HG03565 (cell line): ENCODE measurements at regions not wholly inside any gene's neighbourhood (a gene's known extent, or its start where the extent isn't known, plus 50 kb on each side); places are given as distances from the start of the nearest gene placed in this dataset.
"Not testable (repeated sequence)": the region's sequence is repeated elsewhere in the genome, so short reads cannot be mapped to it uniquely, and the experiment has no call there.

Experiments used
- ATAC-seq: cut with Tn5 transposase; IDR thresholded peaks from one replicate; pipeline ENCODE4 v1.9.1; 2021; ENCODE audit warnings: mild to moderate bottlenecking, moderate library complexity; ENCODE audit not compliant: unreplicated experiment

DNA sequence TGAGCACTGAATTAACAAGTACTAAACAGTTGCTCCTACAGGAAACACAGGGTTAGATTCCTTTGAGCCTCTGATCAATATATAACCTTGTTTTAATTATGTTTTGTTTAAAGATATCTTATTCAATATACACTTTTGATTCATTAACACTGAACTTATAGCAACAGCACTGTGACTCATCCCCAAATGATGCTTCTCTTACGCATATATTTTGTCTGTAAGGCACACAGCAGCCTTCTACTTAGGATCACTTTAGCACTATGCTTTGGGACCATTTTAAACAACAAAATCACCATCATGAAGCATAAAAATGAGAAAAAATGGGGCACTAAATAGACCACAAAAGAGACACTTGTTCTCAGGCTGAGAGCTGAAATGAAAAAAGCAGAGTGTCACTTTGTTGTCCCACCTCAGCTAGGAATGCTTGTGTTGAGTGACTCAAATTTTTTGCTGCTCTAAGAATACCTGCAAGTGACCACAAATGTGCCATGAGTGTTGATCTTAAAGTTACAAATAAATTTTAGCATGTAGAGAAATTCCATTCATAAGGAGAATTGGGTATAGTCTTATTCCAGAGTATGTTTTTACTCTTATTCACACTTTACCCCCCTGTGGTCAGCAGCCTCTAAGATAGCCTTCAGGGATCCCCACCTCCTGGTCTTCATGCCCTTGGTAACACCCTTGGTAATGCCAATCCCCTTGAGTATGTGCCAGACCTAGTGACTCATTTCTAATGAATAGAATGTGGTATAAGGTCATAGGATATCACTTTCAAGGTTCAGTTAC lies 252.7 kb upstream of the IL12B start:
- ATAC-seq = no peak

GRCh38 chr5:159586921-159587320 lies 256.6 kb upstream of the IL12B start:
- no peak for ATAC-seq

- no peak for ATAC-seq
Measured at GRCh38 chr5:159588941-159589340, 258.7 kb upstream of the IL12B start.

DNA sequence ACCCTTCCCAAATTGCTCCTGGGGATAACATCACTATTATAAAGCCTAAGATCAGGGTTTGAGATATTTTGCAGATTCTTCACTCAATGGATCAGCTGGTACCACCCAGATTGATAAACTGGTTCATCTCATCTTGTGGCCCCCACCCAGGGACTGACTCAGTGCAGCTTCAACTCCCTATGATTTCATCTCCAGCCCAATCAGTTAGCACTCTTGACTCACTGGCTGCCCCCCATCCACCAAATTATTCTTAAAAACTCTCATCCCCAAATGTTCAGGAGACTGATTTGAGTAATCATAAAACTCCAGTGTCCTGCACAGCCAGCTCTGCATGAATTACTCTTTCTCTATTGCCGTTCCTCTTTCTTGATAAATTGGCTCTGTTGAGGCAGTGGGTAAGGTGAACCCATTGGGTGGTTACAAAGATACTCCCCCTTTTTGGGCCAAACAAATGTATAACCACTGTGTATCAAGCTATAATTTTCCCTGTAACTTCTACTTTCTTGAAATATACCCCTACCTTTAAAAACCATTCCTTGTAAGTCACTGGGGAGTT lies 263.3 kb upstream of the IL12B start:
- no peak for ATAC-seq

- not testable (repeated sequence) for ATAC-seq
Measured at GRCh38 chr5:159595561-159595960, 265.3 kb upstream of the IL12B start.

- ATAC-seq = no peak
Measured at GRCh38 chr5:159601216-159601615, 270.9 kb upstream of the IL12B start.

GRCh38 chr5:159602434-159602833 lies 272.1 kb upstream of the IL12B start:
- ATAC-seq = no peak

DNA sequence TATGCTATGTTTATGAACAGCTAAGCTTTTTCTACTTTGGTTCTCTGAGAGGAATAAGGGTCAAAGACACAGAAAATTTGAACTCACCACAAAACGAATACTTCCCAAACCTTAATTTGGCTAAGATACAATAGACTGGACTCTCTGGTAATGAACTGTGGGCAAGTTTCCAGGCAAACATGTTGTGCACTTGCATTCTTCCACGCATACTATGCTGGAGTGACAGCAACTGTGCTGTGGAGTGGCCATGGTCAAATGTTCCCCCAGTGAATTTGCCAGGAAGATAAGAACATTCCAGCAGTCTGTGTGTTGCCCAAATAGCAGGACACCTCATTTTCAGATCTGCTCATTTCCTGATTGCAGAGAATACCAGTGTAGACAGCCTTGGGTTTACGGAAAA lies 275.3 kb upstream of the IL12B start:
- ATAC-seq = no peak

- ATAC-seq = no peak
Measured at GRCh38 chr5:159609359-159609758, 279.1 kb upstream of the IL12B start.

DNA sequence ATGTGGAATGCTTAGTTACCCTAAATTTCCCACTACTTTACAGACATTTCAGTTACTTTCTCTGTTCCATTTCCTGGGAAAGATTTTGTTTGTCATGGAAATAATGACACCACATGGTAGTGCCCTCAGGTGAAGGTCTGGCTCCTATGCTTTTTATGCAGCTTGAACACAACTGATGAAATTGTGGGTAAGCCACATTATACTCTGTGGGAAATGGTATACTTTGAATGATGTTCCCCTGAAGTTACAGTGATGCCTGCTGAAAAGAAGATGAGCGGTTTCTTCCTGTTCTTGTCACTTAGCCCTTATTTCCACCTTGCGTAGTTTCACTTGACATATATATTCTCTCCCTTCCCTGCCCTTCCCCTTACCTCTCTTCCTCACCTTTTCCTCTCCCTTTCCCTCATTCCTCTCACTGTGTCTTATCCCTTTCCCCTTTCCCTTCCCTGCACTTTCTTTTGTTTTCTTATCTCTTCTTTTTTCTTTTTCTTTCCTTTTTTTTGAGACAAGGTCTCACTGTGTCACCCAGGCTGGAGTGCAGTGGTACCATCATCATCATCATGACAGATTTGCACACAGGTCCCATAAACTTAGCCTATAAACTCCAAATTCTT lies 280.8 kb upstream of the IL12B start:
- ATAC-seq = no peak

DNA sequence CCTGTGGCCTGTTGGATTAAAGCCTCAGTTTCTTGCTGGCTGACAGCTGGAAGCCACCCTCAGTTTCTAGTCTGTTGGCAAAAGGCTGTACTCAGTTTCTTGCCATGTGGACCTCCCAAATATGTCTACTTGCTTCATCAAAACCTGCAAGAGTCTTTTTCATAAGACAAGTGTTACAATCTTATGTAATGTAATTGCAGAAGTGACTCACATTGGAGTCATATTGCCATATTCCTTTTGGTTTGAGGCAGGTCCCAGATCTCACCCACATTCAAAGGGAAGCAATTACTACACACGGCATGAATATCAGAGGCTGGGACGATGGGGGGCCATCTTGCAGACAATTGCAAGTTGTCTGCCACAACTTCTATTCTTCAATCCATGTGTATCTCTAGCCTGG lies 286.7 kb upstream of the IL12B start:
- no peak for ATAC-seq

GRCh38 chr5:159619826-159620225 lies 289.5 kb upstream of the IL12B start:
- no peak for ATAC-seq

GRCh38 chr5:159620853-159621540 lies 290.7 kb upstream of the IL12B start:
- ATAC-seq = no peak

- ATAC-seq = no peak
Measured at GRCh38 chr5:159628703-159629102, 287.6 kb upstream of the ADRA1B start.

- ATAC-seq = no peak
Measured at GRCh38 chr5:159629158-159629557, 287.1 kb upstream of the ADRA1B start.

DNA sequence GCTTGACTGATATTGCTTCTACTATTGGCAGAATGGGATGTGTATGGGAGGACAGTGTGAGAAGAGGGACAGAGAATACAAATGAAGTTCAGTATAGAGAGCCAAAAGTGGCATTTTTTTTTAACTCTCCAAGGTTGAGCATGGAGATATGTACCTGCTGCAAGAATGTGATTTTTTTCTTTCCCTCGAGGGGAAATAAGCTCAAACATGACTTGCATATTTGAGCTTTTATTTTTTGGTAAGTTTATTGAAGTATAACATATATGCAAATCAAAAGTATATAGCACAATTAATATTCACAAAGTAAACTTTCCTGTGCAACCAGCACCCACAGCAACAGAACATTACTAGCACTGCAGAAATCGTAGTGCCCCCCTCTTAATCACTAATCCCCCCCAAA lies 285.7 kb upstream of the ADRA1B start:
- no peak for ATAC-seq

DNA sequence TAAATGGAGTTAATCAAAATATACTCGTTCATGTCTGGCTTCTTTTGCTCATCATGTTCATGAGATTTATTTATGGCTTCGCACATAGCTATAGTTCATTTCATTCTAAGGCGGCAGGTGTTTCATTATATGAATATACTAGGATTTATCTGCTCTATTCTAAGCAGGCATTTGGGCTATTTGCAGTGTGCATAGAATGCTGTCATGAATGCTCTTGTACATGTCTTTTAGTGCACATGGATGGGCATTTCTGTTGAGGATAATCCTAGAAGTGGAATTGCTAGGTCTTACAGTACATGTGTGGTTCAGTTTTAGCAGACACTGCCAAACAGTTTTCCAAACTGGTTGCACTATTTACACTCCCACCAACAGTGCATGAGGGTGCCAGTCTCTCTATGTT lies 285.3 kb upstream of the ADRA1B start:
- no peak for ATAC-seq

DNA sequence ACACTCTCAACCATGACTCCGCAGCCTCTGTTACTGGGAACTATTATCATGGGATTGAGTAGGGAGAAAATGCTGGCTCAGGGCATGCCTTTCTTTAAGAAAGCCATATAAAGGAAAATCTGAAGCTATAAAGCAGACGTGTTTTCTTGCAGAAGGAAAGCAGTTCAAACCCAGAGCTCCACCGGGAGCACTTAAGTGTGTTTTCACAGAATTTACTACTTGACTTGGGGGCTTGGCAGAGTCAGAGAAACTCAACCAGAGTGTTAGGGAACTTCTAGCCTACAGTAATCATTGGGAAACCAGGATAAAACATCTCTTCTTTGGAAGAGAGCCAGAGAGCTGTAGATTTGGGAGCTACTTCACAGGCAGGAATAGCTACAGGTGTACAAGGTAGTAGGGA lies 283.4 kb upstream of the ADRA1B start:
- no peak for ATAC-seq

GRCh38 chr5:159638481-159638880 lies 277.8 kb upstream of the ADRA1B start:
- no peak for ATAC-seq

- no peak for ATAC-seq
Measured at GRCh38 chr5:159638954-159639559, 277.2 kb upstream of the ADRA1B start.

DNA sequence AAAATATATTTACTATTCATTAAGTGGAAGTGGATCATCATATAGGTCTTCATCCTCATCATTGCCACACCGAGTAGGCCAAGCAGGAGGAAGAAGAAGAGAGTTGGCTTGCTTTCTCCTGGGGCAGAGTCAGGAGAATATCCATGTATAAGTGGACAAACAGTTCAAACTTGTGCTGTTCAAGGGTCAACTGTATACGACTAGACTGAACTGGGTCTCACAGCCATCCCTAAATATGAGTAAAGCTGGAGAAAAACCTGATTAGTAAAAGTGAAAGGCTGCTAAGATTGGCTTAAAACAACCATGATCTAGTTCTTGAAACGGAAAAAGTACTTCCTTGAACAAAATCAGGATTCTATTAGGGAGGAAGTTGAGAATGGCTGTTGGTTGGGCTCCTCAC lies 276.7 kb upstream of the ADRA1B start:
- no peak for ATAC-seq
